Spleen (tissue), 7 donors: ENCODE measurements at regions not wholly inside any gene's neighbourhood (a gene's known extent, or its start where the extent isn't known, plus 50 kb on each side); places are given as distances from the start of the nearest gene placed in this dataset.

Experiments used
- POLR2A ChIP-seq, 3 donors: fragments of 450-650 bp; IDR thresholded peaks; one replicate each; pipeline ENCODE4 v1.5.1; 2017; ENCODE audit warnings: antibody characterized with exemption in 3 of 3, mild to moderate bottlenecking in 1 of 3
- TF ChIP-seq, protein P1 (sequence below), 11 experiments: fragments of 200-600 bp in 7 of 11; fragments of 450-650 bp in 4 of 11; sonication (generic) in 4 of 11; IDR thresholded peaks in 8 of 11; conservative IDR thresholded peaks in 3 of 11; 1 replicate in 7 of 11; 2 replicates in 4 of 11; pipeline versions ENCODE4 v1.4.0 to v1.8.0; 2016 to 2021; ENCODE audit warnings: antibody characterized with exemption in 11 of 11, inconsistent platforms in 4 of 11, mild to moderate bottlenecking in 1 of 11
- donor health status: DM: no; HTN: no; CAD: no; lungs with moderate emphysema.
- donor health status: DM: no; HTN: no; CAD: no.
- donor health status: DM: no; HTN: no; CAD: no.

DNA sequence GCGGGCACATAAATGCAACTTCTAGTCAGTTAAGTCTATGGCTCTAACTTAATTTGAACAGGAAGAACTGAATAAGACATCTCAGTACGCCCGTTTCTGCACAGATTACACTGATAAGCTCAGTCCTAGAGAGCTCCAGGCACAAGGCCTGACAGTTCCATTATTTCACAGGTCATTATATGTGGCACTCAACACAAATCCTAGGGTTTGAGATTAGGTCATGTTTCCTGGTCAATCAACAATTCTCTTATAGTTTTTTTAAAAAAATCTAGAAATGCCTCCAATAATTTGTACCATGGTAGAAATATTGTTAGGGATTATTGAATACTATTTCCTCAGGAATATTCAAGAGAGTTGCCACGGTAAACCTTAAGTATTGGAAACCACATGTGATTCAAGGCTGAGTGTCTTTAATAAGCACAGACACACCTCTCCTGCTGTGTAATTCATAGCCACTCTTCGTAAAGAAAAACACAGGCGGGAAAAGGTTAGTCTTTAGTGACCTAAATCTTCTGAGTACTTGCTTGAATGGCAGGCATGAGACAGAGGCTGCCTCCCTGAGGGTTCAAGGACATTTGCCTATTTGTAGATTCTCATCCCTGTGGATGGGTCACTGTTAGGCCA is 342.9 kb upstream of the ADGRL3 start:
- TF ChIP-seq, protein P1, sequence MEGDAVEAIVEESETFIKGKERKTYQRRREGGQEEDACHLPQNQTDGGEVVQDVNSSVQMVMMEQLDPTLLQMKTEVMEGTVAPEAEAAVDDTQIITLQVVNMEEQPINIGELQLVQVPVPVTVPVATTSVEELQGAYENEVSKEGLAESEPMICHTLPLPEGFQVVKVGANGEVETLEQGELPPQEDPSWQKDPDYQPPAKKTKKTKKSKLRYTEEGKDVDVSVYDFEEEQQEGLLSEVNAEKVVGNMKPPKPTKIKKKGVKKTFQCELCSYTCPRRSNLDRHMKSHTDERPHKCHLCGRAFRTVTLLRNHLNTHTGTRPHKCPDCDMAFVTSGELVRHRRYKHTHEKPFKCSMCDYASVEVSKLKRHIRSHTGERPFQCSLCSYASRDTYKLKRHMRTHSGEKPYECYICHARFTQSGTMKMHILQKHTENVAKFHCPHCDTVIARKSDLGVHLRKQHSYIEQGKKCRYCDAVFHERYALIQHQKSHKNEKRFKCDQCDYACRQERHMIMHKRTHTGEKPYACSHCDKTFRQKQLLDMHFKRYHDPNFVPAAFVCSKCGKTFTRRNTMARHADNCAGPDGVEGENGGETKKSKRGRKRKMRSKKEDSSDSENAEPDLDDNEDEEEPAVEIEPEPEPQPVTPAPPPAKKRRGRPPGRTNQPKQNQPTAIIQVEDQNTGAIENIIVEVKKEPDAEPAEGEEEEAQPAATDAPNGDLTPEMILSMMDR (IDR thresholded peaks at IDR 0.05 in 8 of 11, conservative IDR thresholded peaks at IDR 0.05 in 3 of 11) = no peak
- no peak for TF ChIP-seq POLR2A (IDR thresholded peaks at IDR 0.05)
